GM12873 (cell line): ENCODE measurements at regions not wholly inside any gene's neighbourhood (a gene's known extent, or its start where the extent isn't known, plus 50 kb on each side); places are given as distances from the start of the nearest gene placed in this dataset.

Experiments used
- CTCF ChIP-seq: IDR thresholded peaks from 2 replicates; pipeline ENCODE4 v1.5.1; 2012; ENCODE audit warnings: low read depth, mild to moderate bottlenecking, moderate library complexity, low read length, control low read depth; ENCODE audit not compliant: insufficient read depth; ENCODE audit errors: missing control alignments

GRCh38 chr11:119880143-119880542, 151.1 kb upstream of the NECTIN1 start:
- no peak for TF ChIP-seq CTCF

GRCh38 chr11:119878990-119879389, 150.0 kb upstream of the NECTIN1 start:
- no peak for TF ChIP-seq CTCF

GRCh38 chr11:119876841-119877240, 147.8 kb upstream of the NECTIN1 start:
- no peak for TF ChIP-seq CTCF

- TF ChIP-seq CTCF: no peak
Observed at GRCh38 chr11:119875841-119876600, 147.0 kb upstream of the NECTIN1 start.

GRCh38 chr11:119874660-119875238, 145.7 kb upstream of the NECTIN1 start:
- no peak for TF ChIP-seq CTCF

GRCh38 chr11:119873761-119874421, 144.9 kb upstream of the NECTIN1 start:
- TF ChIP-seq CTCF: no peak

- no peak for TF ChIP-seq CTCF
Observed at GRCh38 chr11:119872611-119873310, 143.8 kb upstream of the NECTIN1 start.
